ENCODE measurements at regions not wholly inside any gene's neighbourhood (a gene's known extent, or its start where the extent isn't known, plus 50 kb on each side); places are given as distances from the start of the nearest gene placed in this dataset.
A peak's percentile ranks its signal among the peaks of the same experiment; 100 is the strongest.

GRCh38 chr13:50326271-50326670, 311.0 kb downstream of the KCNRG start:
- DNase-seq: no peak

- no peak for DNase-seq
Measured at GRCh38 chr13:50326811-50327210, 311.6 kb downstream of the KCNRG start.

DNA sequence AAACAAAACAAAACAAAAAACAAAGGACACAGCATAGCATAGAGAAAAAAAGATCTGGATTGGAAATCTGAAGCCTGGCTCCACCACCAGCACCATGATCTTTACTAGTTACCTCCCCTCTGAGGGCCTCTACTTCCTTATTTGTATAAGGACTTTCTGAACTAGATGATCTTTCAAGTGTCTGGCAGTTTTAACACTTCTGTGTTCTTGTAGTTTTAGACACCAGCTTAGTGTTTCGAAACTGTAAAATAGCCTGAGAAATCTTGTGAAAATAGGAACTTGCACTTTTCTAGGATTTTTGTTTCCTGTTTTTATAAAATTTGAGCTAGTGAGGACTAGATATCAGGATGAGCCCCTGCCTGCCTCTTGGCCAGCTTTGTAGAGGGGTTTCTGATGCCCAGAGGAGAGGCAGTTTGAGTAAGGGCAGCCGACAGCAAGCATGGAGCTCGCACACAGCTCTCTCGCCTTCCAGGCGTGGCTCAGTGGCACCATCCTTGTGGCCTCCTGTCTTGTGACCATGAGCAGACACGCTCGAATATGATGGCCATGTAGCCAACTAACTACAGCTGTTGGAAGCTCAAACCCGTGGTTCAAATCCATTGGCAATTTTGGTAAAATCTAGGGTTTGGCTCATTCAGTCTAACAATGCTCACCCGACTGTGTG, 319.0 kb downstream of the KCNRG start:
- peak; percentile 73 to 93 (median 91) for DNase-seq

- DNase-seq: peak in 2 of 3 donors; percentile 27 to 36
Measured at GRCh38 chr13:50334944-50335343, 319.7 kb downstream of the KCNRG start.

GRCh38 chr13:50339271-50339670, 324.0 kb downstream of the KCNRG start:
- DNase-seq: peak in 1 of 3 donors; percentile 39

- no peak for DNase-seq
Measured at GRCh38 chr13:50340146-50340545, 324.9 kb downstream of the KCNRG start.

- DNase-seq: no peak
Measured at GRCh38 chr13:50340551-50341287, 325.5 kb downstream of the KCNRG start.

DNA sequence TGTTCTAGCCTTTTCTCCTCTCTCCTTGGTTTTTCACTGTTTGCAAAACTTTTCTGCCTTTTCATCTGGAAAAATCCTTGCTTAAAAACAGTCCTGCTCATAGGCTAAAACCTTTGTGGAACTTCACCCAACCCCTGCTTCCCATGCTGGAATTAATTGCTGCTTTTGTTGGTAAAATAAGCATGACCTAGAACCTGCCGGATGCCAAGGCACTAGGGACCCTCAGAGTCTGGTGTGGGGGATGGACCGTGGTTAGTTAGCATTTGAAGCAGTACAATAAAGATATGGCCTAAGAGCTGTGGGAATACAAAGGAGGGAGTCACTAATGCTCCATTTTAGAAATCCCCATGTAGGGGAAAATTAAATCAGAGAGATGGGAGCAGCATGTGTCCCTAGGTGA, 326.3 kb downstream of the KCNRG start:
- no peak for DNase-seq

- no peak for DNase-seq
Measured at GRCh38 chr13:50344717-50345116, 329.5 kb downstream of the KCNRG start.

DNA sequence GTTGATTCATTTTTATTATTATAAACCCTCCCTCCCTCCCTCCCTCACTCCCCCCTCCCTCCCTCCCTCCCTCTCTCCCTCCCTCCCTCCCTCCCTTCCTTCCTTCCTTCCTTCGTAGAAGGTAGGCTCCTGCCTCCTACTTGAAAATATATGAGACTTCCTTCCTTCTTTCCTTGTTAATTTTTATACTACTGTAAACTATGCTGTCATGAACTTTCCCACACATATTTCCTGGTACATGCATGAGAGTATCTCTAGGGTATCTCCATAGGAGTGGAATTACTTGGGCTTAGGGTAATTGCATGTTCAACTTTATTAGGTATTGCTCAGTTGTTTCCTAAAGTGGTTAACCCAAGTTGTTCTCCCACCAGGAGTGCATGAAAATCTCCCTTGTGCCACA, 330.6 kb downstream of the KCNRG start:
- no peak for DNase-seq

DNA sequence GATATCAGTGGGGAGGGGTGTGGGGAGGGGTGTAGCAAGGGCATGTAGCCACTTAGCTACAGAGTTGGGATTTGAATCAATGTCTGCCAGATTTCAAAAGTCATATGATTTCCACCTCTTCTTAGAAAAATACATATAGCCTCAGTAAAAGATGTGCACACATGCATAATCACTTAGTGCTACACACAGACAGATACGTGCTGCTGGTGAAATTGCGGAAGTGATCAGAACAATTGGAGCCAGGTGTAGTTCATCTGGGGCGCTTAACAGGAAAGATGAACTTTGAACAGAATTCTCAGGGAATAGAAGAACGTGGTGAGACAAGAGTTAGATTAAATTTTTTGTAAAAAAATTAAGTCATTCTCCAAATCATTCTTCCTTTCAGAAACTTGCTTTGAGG, 333.1 kb downstream of the KCNRG start:
- no peak for DNase-seq

DNA sequence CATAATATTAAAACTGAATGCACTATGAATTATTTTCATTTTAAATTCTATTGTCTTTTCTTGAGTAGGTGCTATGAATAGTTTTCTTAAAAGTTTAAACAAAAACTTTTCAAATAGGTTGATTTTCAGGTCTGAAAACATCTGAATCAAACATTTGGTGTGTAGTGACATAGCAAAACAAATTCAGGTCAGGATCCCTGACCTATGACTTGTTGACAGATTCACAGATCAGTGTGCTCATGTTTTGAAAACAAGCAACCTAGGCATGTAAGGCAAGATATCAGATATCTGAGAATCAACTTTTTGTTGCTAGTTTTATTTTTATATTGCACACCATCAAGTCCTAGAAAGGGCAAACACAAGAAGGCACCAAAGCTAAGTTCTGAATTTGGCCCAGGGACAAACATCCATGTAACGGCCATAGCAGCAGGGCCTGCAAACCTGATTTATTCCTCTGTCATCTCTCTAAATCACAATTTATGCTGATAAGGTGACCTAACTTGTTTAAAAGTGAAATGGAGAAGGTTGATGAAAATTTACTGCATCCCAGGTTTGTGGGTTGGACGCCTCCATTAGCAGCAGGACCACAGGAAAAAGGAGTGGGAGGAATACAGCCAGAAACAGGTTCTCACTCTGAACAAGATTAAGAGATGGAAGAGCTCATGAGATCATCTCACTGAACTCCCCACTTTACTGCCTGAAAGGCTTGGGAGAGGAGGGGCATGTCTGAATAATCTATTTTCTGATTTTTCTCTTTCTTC, 337.7 kb downstream of the KCNRG start:
- no peak for DNase-seq

GRCh38 chr13:50353651-50354415, 338.6 kb downstream of the KCNRG start:
- peak; percentile 36 to 47 (median 42) for DNase-seq

DNA sequence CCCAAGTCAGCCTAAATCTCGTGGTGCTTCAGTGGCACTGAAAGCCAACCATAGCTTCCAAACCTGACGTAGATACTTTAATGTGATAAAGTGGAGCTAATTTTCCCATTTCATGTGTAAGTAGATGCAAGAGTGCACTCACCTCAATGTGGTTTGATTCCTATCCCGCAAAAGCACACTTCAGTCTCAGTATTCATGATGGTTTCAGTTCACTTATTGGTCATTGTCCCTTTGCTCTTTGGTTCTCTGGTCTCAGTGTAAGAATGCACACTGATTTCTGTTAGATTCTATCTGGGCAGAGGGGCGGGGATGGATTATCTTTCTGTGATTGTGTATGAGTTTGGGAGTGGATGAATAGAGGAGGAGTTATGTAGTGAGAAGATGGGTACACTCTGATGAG, 340.6 kb downstream of the KCNRG start:
- DNase-seq: no peak

DNA sequence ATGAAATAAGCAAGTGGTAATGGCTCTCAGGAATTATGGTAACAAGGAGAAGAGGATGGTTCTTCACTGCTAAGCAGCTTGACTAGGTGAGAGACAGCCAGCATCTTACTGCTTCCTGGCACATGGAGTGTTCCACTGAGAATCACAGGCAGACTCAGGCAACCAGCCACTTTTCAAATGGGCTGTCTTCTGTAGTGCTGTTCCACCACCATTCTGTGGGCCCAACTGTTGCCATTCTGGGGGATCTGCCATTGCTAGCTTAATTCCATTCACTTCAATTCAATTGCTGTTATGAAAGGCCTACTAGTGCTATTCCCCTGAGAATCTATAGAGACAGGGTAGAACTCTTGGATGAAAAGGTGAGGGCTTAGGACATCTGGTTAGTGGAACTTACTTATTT, 341.9 kb downstream of the KCNRG start:
- no peak for DNase-seq

DNA sequence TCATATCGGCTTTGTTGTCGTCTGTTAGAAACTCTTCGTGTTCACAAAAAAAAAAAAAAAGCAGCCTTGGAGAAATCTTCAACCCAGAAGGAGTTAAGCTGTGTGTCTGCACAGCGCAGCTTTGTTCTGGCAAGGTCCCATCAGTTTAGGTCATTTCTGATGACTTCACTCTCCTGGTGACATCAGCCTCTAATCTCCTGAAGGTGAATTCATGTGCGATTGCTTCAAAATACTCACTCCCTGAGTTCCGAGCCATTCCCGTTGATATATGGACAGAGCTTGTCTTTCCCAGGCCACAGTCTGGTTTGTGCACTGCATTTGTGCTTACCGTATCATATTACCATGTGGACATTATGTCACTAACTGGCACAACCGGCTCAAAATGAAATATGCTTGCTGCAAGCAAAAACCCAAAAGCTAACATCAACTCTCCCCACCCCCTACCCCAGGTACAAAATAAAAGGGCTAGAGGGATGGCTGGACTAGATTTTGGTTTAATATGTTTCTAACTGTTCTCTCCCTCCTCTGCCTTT, 342.4 kb downstream of the KCNRG start:
- DNase-seq: no peak

DNA sequence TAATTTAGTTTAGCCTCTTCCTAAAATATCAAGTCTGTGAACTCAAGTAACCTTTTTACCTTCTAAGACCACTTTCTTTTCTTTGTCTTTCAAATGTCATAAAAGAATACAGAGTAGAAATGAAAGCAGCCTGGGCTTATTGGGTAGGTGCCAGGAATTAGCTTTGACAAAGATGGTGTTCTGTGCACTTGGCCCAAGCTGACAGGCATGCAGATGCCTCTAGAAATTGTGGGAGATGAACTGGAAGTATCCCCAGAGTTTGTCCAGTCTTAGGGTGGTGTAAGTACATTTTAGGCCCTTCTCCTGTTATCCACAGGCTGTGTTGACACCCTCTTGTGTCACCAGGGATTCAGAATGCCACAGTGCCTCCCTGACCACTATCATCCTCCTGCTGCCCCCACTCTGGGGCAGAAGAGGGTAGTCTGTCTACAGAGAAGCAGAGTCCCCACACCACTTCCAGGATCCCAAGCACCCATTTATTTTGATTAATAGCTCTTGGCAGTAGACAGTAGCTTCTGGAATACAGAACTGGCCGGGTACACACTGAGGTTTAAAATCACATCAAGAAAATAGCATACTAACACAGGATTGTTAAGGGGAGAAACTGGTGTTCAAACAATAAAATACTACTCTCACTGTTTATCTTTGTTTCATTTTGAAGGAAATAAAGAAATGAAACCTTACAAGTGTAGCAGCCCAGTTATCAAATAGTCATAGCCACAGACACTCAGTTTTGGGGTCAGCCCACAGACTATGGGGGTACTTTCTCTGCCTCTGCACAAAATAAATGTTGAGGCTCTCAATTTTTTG, 343.2 kb downstream of the KCNRG start:
- DNase-seq: no peak

GRCh38 chr13:50359041-50359367, 343.8 kb downstream of the KCNRG start:
- peak; percentile 24 to 37 (median 36) for DNase-seq

DNA sequence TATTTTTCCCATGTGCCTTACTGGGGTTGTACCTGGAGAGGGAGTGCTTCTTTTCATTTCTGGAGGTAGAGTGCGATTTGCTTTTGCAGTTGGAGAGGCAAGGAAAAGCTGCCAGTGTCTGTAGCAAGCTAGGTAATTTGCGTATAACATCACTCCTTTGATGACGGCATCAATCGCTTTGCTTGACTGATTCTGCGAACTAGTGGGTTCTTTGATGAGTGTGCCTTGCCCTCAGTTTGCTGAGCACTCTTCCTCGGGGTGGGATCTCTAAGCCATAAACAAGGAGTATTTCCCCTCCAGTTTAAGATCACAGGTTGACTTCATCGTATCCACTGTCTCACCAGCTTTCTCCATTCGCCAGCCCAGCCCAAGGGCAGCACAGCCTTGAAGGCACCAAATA, 344.5 kb downstream of the KCNRG start:
- DNase-seq: no peak

DNA sequence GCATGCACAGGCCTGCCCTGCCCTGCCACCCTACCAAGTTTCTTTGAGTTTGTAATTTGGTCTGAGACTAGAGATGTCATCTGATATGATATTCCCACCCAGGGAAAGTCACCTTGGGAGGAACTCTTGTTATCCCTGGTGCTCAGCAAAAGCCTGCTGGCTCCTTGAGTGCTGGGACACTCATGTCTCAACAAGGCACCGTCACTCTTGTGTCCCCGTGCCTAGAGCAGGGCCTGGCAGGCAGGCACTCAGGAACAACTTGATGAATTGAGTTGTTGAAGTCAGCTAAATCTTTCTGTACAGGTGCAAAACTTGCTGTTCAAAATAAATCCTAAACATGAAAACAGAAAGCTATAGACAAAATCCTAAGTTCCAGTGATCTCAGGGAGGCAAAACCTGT, 345.4 kb downstream of the KCNRG start:
- DNase-seq: no peak

- peak in 1 of 3 donors; percentile 20 for DNase-seq
Measured at GRCh38 chr13:50361282-50361681, 346.0 kb downstream of the KCNRG start.
